SJSA1 (cell line): ENCODE measurements at regions not wholly inside any gene's neighbourhood (a gene's known extent, or its start where the extent isn't known, plus 50 kb on each side); places are given as distances from the start of the nearest gene placed in this dataset.

Experiments
- DNase-seq, 2 experiments: peaks; one replicate each; pipeline ENCODE4 v3.0.0-alpha.2; 2015 to 2020; ENCODE audit warnings: low spot score in 2 of 2, low read depth in 1 of 2
- H3K27ac ChIP-seq: fragments of 250-450 bp; sonication (Bioruptor Pico); 2 replicates; pipeline ENCODE4 v1.5.1; 2020; ENCODE audit warnings: mild to moderate bottlenecking, moderate library complexity
- H3K27me3 ChIP-seq: fragments of 250-450 bp; sonication (Bioruptor Pico); replicated peaks from 2 replicates; pipeline ENCODE4 v1.5.1; 2020; ENCODE audit warnings: mild to moderate bottlenecking, moderate library complexity
- H3K36me3 ChIP-seq: fragments of 250-450 bp; sonication (Bioruptor Pico); 2 replicates; pipeline ENCODE4 v1.5.1; 2020; ENCODE audit warnings: mild to moderate bottlenecking
- H3K4me1 ChIP-seq: fragments of 250-450 bp; sonication (Bioruptor Pico); replicated peaks from 2 replicates; pipeline ENCODE4 v1.6.1; 2021; ENCODE audit warnings: mild to moderate bottlenecking
- H3K4me3 ChIP-seq: fragments of 250-450 bp; sonication (Bioruptor Pico); 2 replicates; pipeline ENCODE4 v1.5.1; 2020; ENCODE audit warnings: mild to moderate bottlenecking
- H3K9me3 ChIP-seq: fragments of 250-450 bp; sonication (Bioruptor Pico); replicated peaks from 2 replicates; pipeline ENCODE4 v1.5.1; 2020; ENCODE audit warnings: mild to moderate bottlenecking

GRCh38 chr22:48678171-48679135 is 1149.2 kb downstream of the BRD1 start:
- H3K27me3 ChIP-seq, result no peaks in the 10 kb centered on the region
- no peak overlapping the region for H3K27ac ChIP-seq
- H3K9me3 ChIP-seq, result no peaks in the 10 kb centered on the region
- DNase-seq, result no peak
- H3K4me3 ChIP-seq, result no peak overlapping the region
- no peaks in the 10 kb centered on the region for H3K36me3 ChIP-seq
- H3K4me1 ChIP-seq, result no peaks in the 10 kb centered on the region

- no peak overlapping the region for H3K27ac ChIP-seq
- no peaks in the 10 kb centered on the region for H3K36me3 ChIP-seq
- no peak for DNase-seq
- no peak overlapping the region for H3K4me3 ChIP-seq
- H3K9me3 ChIP-seq, result peaks cover 5% of the 10 kb centered on the region; the same call in 1 of the 2 replicates
- no peaks in the 10 kb centered on the region for H3K4me1 ChIP-seq
- no peaks in the 10 kb centered on the region for H3K27me3 ChIP-seq
Measured at GRCh38 chr22:48677621-48678020, 1150.1 kb downstream of the BRD1 start.

- no peak for DNase-seq
- Histone ChIP-seq H3K36me3 (peaks cover 4% of the 10 kb centered on the region; the same call in 1 of the 2 replicates), H3K4me3 (no peak overlapping the region), H3K27me3 (no peaks in the 10 kb centered on the region), H3K27ac (no peak overlapping the region), H3K4me1 (no peaks in the 10 kb centered on the region), H3K9me3 (peaks cover 10% of the 10 kb centered on the region; the same call in 1 of the 2 replicates)
Measured at GRCh38 chr22:48677168-48677520, 1150.5 kb downstream of the BRD1 start.

- H3K9me3 ChIP-seq, result peaks cover 13% of the 10 kb centered on the region; the same call in 1 of the 2 replicates
- DNase-seq, result no peak
- H3K4me1 ChIP-seq, result no peaks in the 10 kb centered on the region
- H3K27me3 ChIP-seq, result no peaks in the 10 kb centered on the region
- no peak overlapping the region for H3K4me3 ChIP-seq
- H3K27ac ChIP-seq, result no peak overlapping the region
- H3K36me3 ChIP-seq, result peaks cover 6% of the 10 kb centered on the region; the same call in 1 of the 2 replicates
Measured at GRCh38 chr22:48676266-48677167, 1151.2 kb downstream of the BRD1 start.

- no peak overlapping the region for H3K4me3 ChIP-seq
- H3K27me3 ChIP-seq, result no peaks in the 10 kb centered on the region
- DNase-seq, result no peak
- H3K4me1 ChIP-seq, result no peaks in the 10 kb centered on the region
- no peak overlapping the region for H3K27ac ChIP-seq
- peaks cover 15% of the 10 kb centered on the region; the same call in 1 of the 2 replicates for H3K9me3 ChIP-seq
- peaks cover 6% of the 10 kb centered on the region; the same call in 1 of the 2 replicates for H3K36me3 ChIP-seq
Measured at GRCh38 chr22:48675830-48676145, 1151.9 kb downstream of the BRD1 start.

GRCh38 chr22:48675141-48675829 is 1152.4 kb downstream of the BRD1 start:
- peaks cover 15% of the 10 kb centered on the region; the same call in 1 of the 2 replicates for H3K9me3 ChIP-seq
- no peaks in the 10 kb centered on the region for H3K27me3 ChIP-seq
- no peak for DNase-seq
- no peak overlapping the region for H3K27ac ChIP-seq
- H3K4me3 ChIP-seq, result no peak overlapping the region
- H3K36me3 ChIP-seq, result peaks cover 6% of the 10 kb centered on the region; the same call in 1 of the 2 replicates
- no peaks in the 10 kb centered on the region for H3K4me1 ChIP-seq

- no peaks in the 10 kb centered on the region for H3K27me3 ChIP-seq
- H3K27ac ChIP-seq, result no peak overlapping the region
- peaks cover 15% of the 10 kb centered on the region; the same call in 1 of the 2 replicates for H3K9me3 ChIP-seq
- peaks cover 6% of the 10 kb centered on the region; the same call in 1 of the 2 replicates for H3K36me3 ChIP-seq
- no peaks in the 10 kb centered on the region for H3K4me1 ChIP-seq
- H3K4me3 ChIP-seq, result no peak overlapping the region
- DNase-seq, result no peak
Measured at GRCh38 chr22:48673806-48674500, 1153.7 kb downstream of the BRD1 start.

GRCh38 chr22:48672387-48672786 is 1155.3 kb downstream of the BRD1 start:
- DNase-seq, result no peak
- Histone ChIP-seq H3K4me3 (no peak overlapping the region), H3K27ac (no peak overlapping the region), H3K9me3 (peaks cover 15% of the 10 kb centered on the region; the same call in 1 of the 2 replicates), H3K36me3 (peaks cover 6% of the 10 kb centered on the region; the same call in 1 of the 2 replicates), H3K4me1 (no peaks in the 10 kb centered on the region), H3K27me3 (no peaks in the 10 kb centered on the region)

- Histone ChIP-seq H3K4me3 (no peak overlapping the region), H3K9me3 (peaks cover 15% of the 10 kb centered on the region; the same call in 1 of the 2 replicates), H3K4me1 (peaks cover 12% of the 10 kb centered on the region), H3K27me3 (no peaks in the 10 kb centered on the region), H3K27ac (no peak overlapping the region), H3K36me3 (peaks cover 6% of the 10 kb centered on the region; the same call in 1 of the 2 replicates)
- DNase-seq, result no peak
Measured at GRCh38 chr22:48670731-48671130, 1156.9 kb downstream of the BRD1 start.

- Histone ChIP-seq H3K36me3 (peaks cover 6% of the 10 kb centered on the region; the same call in 1 of the 2 replicates), H3K9me3 (peaks cover 15% of the 10 kb centered on the region; the same call in 1 of the 2 replicates)
Measured at GRCh38 chr22:48669986-48670716, 1157.5 kb downstream of the BRD1 start.

GRCh38 chr22:48669226-48669625 is 1158.4 kb downstream of the BRD1 start:
- Histone ChIP-seq H3K4me3 (no peak overlapping the region), H3K27me3 (no peaks in the 10 kb centered on the region), H3K27ac (no peak overlapping the region), H3K36me3 (peaks cover 7% of the 10 kb centered on the region), H3K9me3 (peaks cover 15% of the 10 kb centered on the region), H3K4me1 (peaks cover 22% of the 10 kb centered on the region)
- DNase-seq, result no peak

More at GRCh38 chr22:48669986-48670716, 1157.5 kb downstream of the BRD1 start:
- H3K4me1 ChIP-seq, result peaks cover 17% of the 10 kb centered on the region
- H3K27me3 ChIP-seq, result no peaks in the 10 kb centered on the region
- DNase-seq, result no peak
- no peak overlapping the region for H3K4me3 ChIP-seq
- no peak overlapping the region for H3K27ac ChIP-seq

- peaks cover 37% of the 10 kb centered on the region for H3K4me1 ChIP-seq
- peaks cover 13% of the 10 kb centered on the region for H3K36me3 ChIP-seq
- H3K27ac ChIP-seq, result no peak overlapping the region
- H3K27me3 ChIP-seq, result no peaks in the 10 kb centered on the region
- no peak overlapping the region for H3K4me3 ChIP-seq
- H3K9me3 ChIP-seq, result peaks cover 18% of the 10 kb centered on the region
- DNase-seq, result no peak
Measured at GRCh38 chr22:48667289-48667688, 1160.4 kb downstream of the BRD1 start.
